Muscle of leg (tissue), 3 donors: ENCODE measurements at regions not wholly inside any gene's neighbourhood (a gene's known extent, or its start where the extent isn't known, plus 50 kb on each side); places are given as distances from the start of the nearest gene placed in this dataset.

Experiments used
- DNase-seq: peaks from one replicate; pipeline ENCODE4 v3.0.0; 2013
- H3K27ac ChIP-seq: one replicate; pipeline ENCODE4 v1.5.1; 2013; ENCODE audit warnings: mild to moderate bottlenecking, low read length, control low read depth
- H3K27me3 ChIP-seq: one replicate; pipeline ENCODE4 v1.6.1; 2013; ENCODE audit warnings: low read length; ENCODE audit not compliant: control insufficient read depth, insufficient read depth
- H3K36me3 ChIP-seq: one replicate; pipeline ENCODE4 v1.6.1; 2013; ENCODE audit warnings: low read length; ENCODE audit not compliant: control insufficient read depth, insufficient read depth
- H3K4me1 ChIP-seq: one replicate; pipeline ENCODE4 v1.6.1; 2013; ENCODE audit warnings: low read length; ENCODE audit not compliant: control insufficient read depth, insufficient read depth
- H3K4me3 ChIP-seq: one replicate; pipeline ENCODE4 v1.5.1; 2013; ENCODE audit warnings: low read length, control low read depth
- H3K9me3 ChIP-seq: replicated peaks from 2 replicates; pipeline ENCODE4 v1.6.1; 2013; ENCODE audit warnings: low read depth, low read length; ENCODE audit not compliant: control insufficient read depth
- WGBS: methylation state at CpG from one replicate; pipeline ENCODE4 v1.1.5; 2013; ENCODE audit warnings: missing lambda C conversion rate; ENCODE audit not compliant: insufficient coverage; 5-methylcytosine and 5-hydroxymethylcytosine counted together

DNA sequence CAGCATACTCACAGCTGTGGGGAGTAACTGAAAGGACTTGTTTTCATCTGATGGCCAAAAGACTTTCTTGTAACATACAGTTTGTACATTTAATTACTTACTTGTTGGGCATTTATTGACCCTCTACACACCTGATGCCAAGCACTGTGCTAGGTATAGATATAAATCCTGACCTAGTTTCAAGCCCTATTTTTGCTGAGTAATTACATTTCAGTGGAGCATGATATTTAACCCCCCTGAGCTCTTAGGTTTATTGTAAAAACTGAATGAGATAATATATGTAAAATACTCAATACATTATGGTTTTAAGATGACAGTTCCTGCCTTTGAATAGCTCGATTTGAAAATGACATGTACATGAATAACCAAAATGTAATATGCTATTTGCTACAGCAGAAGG is 68.1 kb upstream of the SLC12A2 start:
- Histone ChIP-seq H3K4me1 (no peaks in the 10 kb centered on the region), H3K9me3 (no peaks in the 10 kb centered on the region), H3K36me3 (no peaks in the 10 kb centered on the region), H3K27ac (no peak overlapping the region), H3K4me3 (no peak overlapping the region), H3K27me3 (no peaks in the 10 kb centered on the region)
- no peak for DNase-seq
- no CpG with 5 or more reads among the region's 1 CpG for WGBS

DNA sequence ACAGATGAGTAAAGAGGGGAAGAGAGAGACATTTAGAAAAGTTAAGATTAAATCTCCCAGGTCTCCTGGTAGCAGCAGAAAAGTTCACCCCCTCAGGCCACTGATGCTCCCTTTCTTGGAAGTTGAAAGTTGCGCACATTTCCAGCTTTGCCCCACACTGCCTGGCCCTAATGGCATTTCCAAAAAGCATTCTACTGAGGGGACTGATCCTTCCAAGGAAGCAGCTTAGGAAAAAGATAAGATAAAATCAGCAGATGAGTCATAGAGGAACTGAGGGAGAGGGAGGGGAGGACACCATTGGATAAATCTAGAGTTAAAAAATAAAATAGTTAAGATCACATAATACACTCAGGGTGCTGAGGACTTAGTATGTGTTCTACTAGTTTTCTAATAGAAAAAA is 67.6 kb upstream of the SLC12A2 start:
- DNase-seq: no peak
- Histone ChIP-seq H3K9me3 (no peaks in the 10 kb centered on the region), H3K27me3 (no peaks in the 10 kb centered on the region), H3K36me3 (no peaks in the 10 kb centered on the region), H3K27ac (no peak overlapping the region), H3K4me3 (no peak overlapping the region), H3K4me1 (no peaks in the 10 kb centered on the region)
- no CpG with 5 or more reads among the region's 1 CpG for WGBS

DNA sequence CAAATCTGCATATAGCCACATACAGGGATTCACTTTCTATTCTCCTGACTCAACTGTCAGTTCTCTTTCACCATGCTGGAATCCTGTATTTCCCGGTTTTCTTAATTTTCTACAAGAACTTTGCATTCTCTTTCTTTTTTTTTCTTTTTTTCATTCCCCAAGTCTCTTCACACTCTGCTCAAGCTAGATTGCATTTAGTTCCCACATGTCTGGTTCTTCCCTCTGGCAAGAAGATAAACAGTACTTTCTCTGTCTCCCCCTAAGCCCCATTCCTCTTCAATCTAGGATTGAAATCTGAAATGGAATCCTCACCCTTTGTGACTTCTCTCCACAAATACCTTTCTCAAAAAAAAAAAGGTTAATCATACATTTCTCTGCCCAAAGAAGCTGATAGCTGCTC is 64.2 kb upstream of the SLC12A2 start:
- H3K4me1 ChIP-seq: no peaks in the 10 kb centered on the region
- H3K27ac ChIP-seq: no peak overlapping the region
- no peak for DNase-seq
- H3K4me3 ChIP-seq: no peak overlapping the region
- whole genome bisulfite sequencing: 94% methylated on average over 1 of the region's 1 CpG
- no peaks in the 10 kb centered on the region for H3K36me3 ChIP-seq
- H3K27me3 ChIP-seq: no peaks in the 10 kb centered on the region
- no peaks in the 10 kb centered on the region for H3K9me3 ChIP-seq

DNA sequence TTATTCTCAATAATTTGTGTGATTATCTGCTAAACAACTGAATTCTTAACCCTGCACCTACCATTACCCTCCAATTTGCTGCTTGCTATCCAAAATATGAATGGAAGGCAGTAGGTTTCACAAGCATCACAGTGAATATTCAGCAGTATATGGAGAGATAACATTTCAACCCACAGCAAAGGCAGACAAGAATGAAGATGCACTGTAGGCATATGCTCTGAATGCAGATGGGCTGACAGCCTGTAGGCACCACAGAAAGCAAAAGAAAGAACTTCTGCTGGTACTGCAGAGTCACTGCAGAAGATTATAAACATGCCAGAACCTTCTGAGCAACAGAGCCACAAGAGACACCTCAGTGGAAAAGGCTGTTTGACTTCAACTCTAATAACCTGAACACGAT is 63.6 kb upstream of the SLC12A2 start:
- 67% methylated on average over 1 of the region's 1 CpG for WGBS
- DNase-seq: no peak
- Histone ChIP-seq H3K4me1 (no peaks in the 10 kb centered on the region), H3K9me3 (no peaks in the 10 kb centered on the region), H3K36me3 (no peaks in the 10 kb centered on the region), H3K27ac (no peak overlapping the region), H3K27me3 (no peaks in the 10 kb centered on the region), H3K4me3 (no peak overlapping the region)

DNA sequence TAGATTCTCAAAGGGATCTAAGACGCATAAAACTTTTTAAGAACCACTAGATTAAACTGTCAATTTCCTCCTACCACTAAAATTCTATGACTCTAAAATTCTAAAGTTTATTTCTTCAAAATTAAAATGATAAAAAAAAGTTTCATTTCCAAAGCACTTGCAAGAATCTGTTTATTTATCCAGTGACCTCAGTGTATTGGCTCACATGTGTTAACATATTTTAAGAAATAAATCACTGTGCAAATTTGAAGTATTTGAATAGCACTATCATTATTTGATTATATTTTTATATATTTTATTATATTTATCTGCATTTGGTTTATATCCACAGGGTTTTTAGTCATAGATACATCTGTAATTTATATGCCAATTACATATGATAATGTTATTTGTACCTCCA is 62.2 kb upstream of the SLC12A2 start:
- no peak for DNase-seq
- H3K27me3 ChIP-seq: no peaks in the 10 kb centered on the region
- H3K27ac ChIP-seq: no peak overlapping the region
- no peaks in the 10 kb centered on the region for H3K36me3 ChIP-seq
- WGBS: no CpG with 5 or more reads among the region's 1 CpG
- no peaks in the 10 kb centered on the region for H3K9me3 ChIP-seq
- H3K4me1 ChIP-seq: no peaks in the 10 kb centered on the region
- no peak overlapping the region for H3K4me3 ChIP-seq
